K562 (cell line): ENCODE measurements at regions not wholly inside any gene's neighbourhood (a gene's known extent, or its start where the extent isn't known, plus 50 kb on each side); places are given as distances from the start of the nearest gene placed in this dataset.

ENCODE experiments used
- ATAC-seq: fragments of 200-7000 bp; cut with Tn5 transposase; 3 replicates; pipeline ENCODE4 v1.9.1; 2020; ENCODE audit warnings: moderate library complexity
- BruUV-seq: library from RNA; stranded (reverse); fragments of 400-500 nt; replicated peaks from 2 replicates; lab custom pipeline; 2021; lab: Mats Ljungman, UMichigan
- CTCF ChIA-PET: fragments of 300-600 bp; formaldehyde crosslinking; extraction: SDS; loops from one replicate; lab custom pipeline; 2021; ENCODE audit warnings: low intra/inter-chr PET ratio; lab: Yijun Ruan, JAX
- POLR2A ChIA-PET: fragments of 300-600, 350-650 bp; sonication (Branson Sonifier 250); formaldehyde crosslinking; extraction: SDS; loops from one replicate; lab custom pipeline; 2021; ENCODE audit warnings: antibody characterized with exemption, inconsistent platforms; lab: Yijun Ruan, JAX
- DNase-seq, 4 experiments: peaks; one replicate each; pipeline versions ENCODE4 v3.0.0 to v3.0.0-alpha.2; 2011 to 2018; ENCODE audit warnings: low spot score in 3 of 4, mixed read lengths in 3 of 4; ENCODE audit errors: extremely low read depth in 1 of 4
- FAIRE-seq: peaks from 2 replicates; lab custom pipeline; 2011; peaks lifted over from hg19 to GRCh38; lab: Jason Lieb, UNC
- H2AFZ ChIP-seq: 2 replicates; pipeline ENCODE4 v1.6.0; 2011; ENCODE audit warnings: low read depth, low read length, control low read depth, inconsistent platforms
- H3K27ac ChIP-seq: fragments of 200-600 bp; 3 replicates; pipeline ENCODE4 v1.8.0; 2011; ENCODE audit warnings: low read depth, mild to moderate bottlenecking, control low read depth, inconsistent platforms, low read length, moderate library complexity, mixed read lengths; ENCODE audit errors: extremely low read depth
- H3K27me3 ChIP-seq, 2 experiments: fragments of 300-600 bp in 1 of 2; 2 replicates in 1 of 2; 3 replicates in 1 of 2; pipeline versions ENCODE4 v1.6.0 to v1.8.0; 2011; ENCODE audit warnings: inconsistent platforms in 2 of 2, low read length in 2 of 2, mild to moderate bottlenecking in 1 of 2, mixed read lengths in 1 of 2, moderate library complexity in 1 of 2; ENCODE audit not compliant: control insufficient read depth in 2 of 2, insufficient read depth in 2 of 2
- H3K36me3 ChIP-seq: fragments of 300-600 bp; 3 replicates; pipeline ENCODE4 v1.8.0; 2011; ENCODE audit warnings: mild to moderate bottlenecking, low read length, inconsistent platforms; ENCODE audit not compliant: control insufficient read depth, insufficient read depth
- H3K4me1 ChIP-seq, 2 experiments: fragments of 200-600 bp in 1 of 2; replicated peaks in 1 of 2; 2 replicates in 1 of 2; 3 replicates in 1 of 2; pipeline versions ENCODE4 v1.5.1 to v1.8.0; 2011; ENCODE audit warnings: inconsistent platforms in 2 of 2, low read length in 2 of 2, mild to moderate bottlenecking in 1 of 2, mixed read lengths in 1 of 2, moderate library complexity in 1 of 2; ENCODE audit not compliant: control insufficient read depth in 2 of 2, insufficient read depth in 2 of 2
- H3K4me2 ChIP-seq: 2 replicates; pipeline ENCODE4 v1.6.1; 2011; ENCODE audit warnings: low read length, control low read depth, inconsistent platforms, mixed read lengths; ENCODE audit not compliant: insufficient read depth
- H3K4me3 ChIP-seq: fragments of 200-600 bp; sonication (generic), shearing (Covaris generic); 2 replicates; pipeline ENCODE4 v1.5.1; 2016; ENCODE audit warnings: control low read depth, inconsistent platforms
- H3K79me2 ChIP-seq: fragments of 200-600 bp; 3 replicates; pipeline ENCODE4 v1.8.0; 2011; ENCODE audit warnings: low read length, inconsistent platforms; ENCODE audit not compliant: control insufficient read depth, insufficient read depth
- H3K9ac ChIP-seq, 2 experiments: 2 replicates each; pipeline versions ENCODE4 v1.6.0 to v1.6.1; 2011; ENCODE audit warnings: low read depth in 2 of 2, low read length in 2 of 2, control low read depth in 1 of 2, inconsistent platforms in 1 of 2, mild to moderate bottlenecking in 1 of 2, mixed read lengths in 1 of 2; ENCODE audit not compliant: insufficient read depth in 1 of 2
- H3K9me1 ChIP-seq: one replicate; pipeline ENCODE4 v1.6.0; 2011; ENCODE audit warnings: inconsistent platforms, mild to moderate bottlenecking, low read length, moderate library complexity; ENCODE audit not compliant: control insufficient read depth, insufficient read depth
- H3K9me3 ChIP-seq: replicated peaks from 2 replicates; pipeline ENCODE4 v1.5.1; 2011; ENCODE audit warnings: low read depth, low read length, inconsistent platforms; ENCODE audit not compliant: control insufficient read depth, insufficient read depth
- H4K20me1 ChIP-seq: replicated peaks from 2 replicates; pipeline ENCODE4 v1.6.1; 2011; ENCODE audit warnings: low read length, inconsistent platforms, mixed read lengths; ENCODE audit not compliant: control insufficient read depth, insufficient read depth
- PPARD ChIP-seq: fragments of 250-450 bp; sonication (Bioruptor Pico); IDR thresholded peaks from 2 replicates; pipeline ENCODE4 v1.8.0; 2022; ENCODE audit warnings: inconsistent platforms, mild to moderate bottlenecking, moderate library complexity
- THAP12 ChIP-seq: fragments of 250-450 bp; sonication (Bioruptor Pico); IDR thresholded peaks from 2 replicates; pipeline ENCODE4 v1.9.0; 2021; ENCODE audit warnings: mild to moderate bottlenecking, inconsistent platforms
- VEZF1 ChIP-seq: fragments of 200-800 bp; sonication (Bioruptor generic); IDR thresholded peaks from 2 replicates; pipeline ENCODE4 v1.6.1; 2017; ENCODE audit warnings: missing genetic modification characterization, missing compliant biosample characterization
- YY1 ChIP-seq, 3 experiments: IDR thresholded peaks; 2 replicates each; pipeline ENCODE4 v1.6.1; 2011; ENCODE audit warnings: low read length in 2 of 3, mild to moderate bottlenecking in 2 of 3, moderate library complexity in 2 of 3, borderline replicate concordance in 1 of 3, control low read depth in 1 of 3, low read depth in 1 of 3; ENCODE audit not compliant: insufficient read depth in 3 of 3, insufficient replicate concordance in 2 of 3, control insufficient read depth in 1 of 3, insufficient read length in 1 of 3; ENCODE audit errors: extremely low read depth in 1 of 3
- ZC3H11A ChIP-seq: IDR thresholded peaks from 2 replicates; pipeline ENCODE4 v1.6.1; 2012; ENCODE audit warnings: low read depth, low read length, improper control_type of control experiment
- ZNF280B ChIP-seq: fragments of 250-450 bp; sonication (Bioruptor Pico); IDR thresholded peaks from 2 replicates; pipeline ENCODE4 v1.5.1; 2021; ENCODE audit warnings: mild to moderate bottlenecking
- WGBS: fragments of 100-300 bp; shearing (Covaris generic); methylation state at CpG from one replicate; pipeline ENCODE4 v1.1.6; 2016; ENCODE audit warnings: low coverage, mixed read lengths; ENCODE audit not compliant: insufficient coverage; ENCODE audit errors: missing lambda C conversion rate; 5-methylcytosine and 5-hydroxymethylcytosine counted together
- in situ Hi-C: fragments of 300-500 bp; cut with MboI; formaldehyde crosslinking; loops from 4 replicates; pipeline ENCODE4 v1.15.0; 2018; ENCODE audit warnings: inconsistent platforms, mixed read lengths
- intact Hi-C: fragments of 100-400 bp; cut with micrococcal nuclease; formaldehyde crosslinking; loops from 2 replicates; pipeline ENCODE4 v1.14.2; 2022

GRCh38 chr4:41865981-41866798, 69.0 kb upstream of the TMEM33 start:
- ATAC-seq (no peak), FAIRE-seq (no peak), DNase-seq (no peak)
- CTCF ChIA-PET: no interaction called here
- Histone ChIP-seq H3K79me2 (no peaks in the 10 kb centered on the region), H3K4me2 (no peak overlapping the region), H2AFZ (no peak overlapping the region), H3K36me3 (no peaks in the 10 kb centered on the region), H3K27me3 (peaks cover 22 to 39% of the 10 kb centered on the region in 2 experiments), H3K9ac (no peak overlapping the region), H3K9me1 (no peaks in the 10 kb centered on the region), H3K4me1 (no peaks in the 10 kb centered on the region; a peak in 1 of 5 replicates), H3K9me3 (no peaks in the 10 kb centered on the region; the same call in 1 of the 2 replicates), H4K20me1 (no peaks in the 10 kb centered on the region), H3K4me3 (no peak overlapping the region), H3K27ac (no peak overlapping the region)
- BruUV-seq: no TSS peak
- intact Hi-C loops (no loop called here), in situ Hi-C loops (no loop called here)
- no peak for TF ChIP-seq YY1 (IDR thresholded peaks at IDR 0.05; ENCODE audit: borderline replicate concordance in 1 of 3, control insufficient read depth in 1 of 3, extremely low read depth in 1 of 3, insufficient read depth in 3 of 3, insufficient read length in 1 of 3, insufficient replicate concordance in 2 of 3, low read depth in 1 of 3, low read length in 2 of 3)
- TF ChIP-seq PPARD (CRISPR knock-in tag): no peak
- no peak for TF ChIP-seq THAP12 (CRISPR knock-in tag)
- TF ChIP-seq ZNF280B (CRISPR knock-in tag): no peak
- TF ChIP-seq VEZF1 (CRISPR knock-in tag): no peak
- TF ChIP-seq ZC3H11A: no peak
- POLR2A ChIA-PET: no interaction called here
- 4% methylated on average over 42 of the region's 42 CpGs for WGBS
